Fibroblast of lung (primary cell): ENCODE measurements at regions not wholly inside any gene's neighbourhood (a gene's known extent, or its start where the extent isn't known, plus 50 kb on each side); places are given as distances from the start of the nearest gene placed in this dataset.

Source experiments
- DNase-seq, 2 donors: peaks; one replicate each; pipeline versions ENCODE4 v3.0.0 to v3.0.0-alpha.2; 2010; ENCODE audit warnings: low read depth in 2 of 2
- H2AFZ ChIP-seq: 2 replicates; pipeline ENCODE4 v1.5.1; 2012; ENCODE audit warnings: low read length, control low read depth, inconsistent platforms
- H3K27ac ChIP-seq: 2 replicates; pipeline ENCODE4 v1.5.1; 2011; ENCODE audit warnings: low read length, control low read depth; ENCODE audit not compliant: insufficient read depth
- H3K27me3 ChIP-seq: 2 replicates; pipeline ENCODE4 v1.5.1; 2011; ENCODE audit warnings: mild to moderate bottlenecking, low read length; ENCODE audit not compliant: control insufficient read depth, insufficient read depth
- H3K36me3 ChIP-seq: 2 replicates; pipeline ENCODE4 v1.5.1; 2011; ENCODE audit warnings: low read length; ENCODE audit not compliant: control insufficient read depth, insufficient read depth
- H3K4me1 ChIP-seq: 2 replicates; pipeline ENCODE4 v1.5.1; 2011; ENCODE audit warnings: low read length; ENCODE audit not compliant: control insufficient read depth, insufficient read depth; ENCODE audit errors: extremely low read depth
- H3K4me2 ChIP-seq: 2 replicates; pipeline ENCODE4 v1.5.1; 2011; ENCODE audit warnings: low read length, control low read depth; ENCODE audit not compliant: insufficient read depth; ENCODE audit errors: extremely low read depth
- H3K4me3 ChIP-seq, 4 experiments: fragments of 200-600 bp in 1 of 4; sonication (generic) in 1 of 4; replicated peaks in 1 of 4; 2 replicates each; pipeline ENCODE4 v1.5.1; 2011 to 2016; ENCODE audit warnings: low read length in 4 of 4, low read depth in 3 of 4, mild to moderate bottlenecking in 3 of 4, control low read depth in 2 of 4, inconsistent platforms in 1 of 4, mixed read lengths in 1 of 4; ENCODE audit not compliant: insufficient read depth in 1 of 4; ENCODE audit errors: control extremely low read depth in 1 of 4
- H3K79me2 ChIP-seq: 2 replicates; pipeline ENCODE4 v1.5.1; 2012; ENCODE audit warnings: mild to moderate bottlenecking, low read length, inconsistent platforms; ENCODE audit not compliant: control insufficient read depth, insufficient read depth
- H3K9ac ChIP-seq: 2 replicates; pipeline ENCODE4 v1.5.1; 2011; ENCODE audit warnings: mild to moderate bottlenecking, low read length, control low read depth; ENCODE audit not compliant: insufficient read depth
- H3K9me3 ChIP-seq: 2 replicates; pipeline ENCODE4 v1.5.1; 2012; ENCODE audit warnings: low read depth, low read length; ENCODE audit not compliant: control insufficient read depth, insufficient read depth
- H4K20me1 ChIP-seq: 2 replicates; pipeline ENCODE4 v1.5.1; 2011; ENCODE audit warnings: low read length; ENCODE audit not compliant: control insufficient read depth, insufficient read depth; ENCODE audit errors: extremely low read depth
- CTCF ChIP-seq, 2 donors: IDR thresholded peaks in 1 of 2; conservative IDR thresholded peaks in 1 of 2; 1 replicate in 1 of 2; 2 replicates in 1 of 2; pipeline ENCODE4 v1.5.1; 2011 to 2012; ENCODE audit warnings: low read length in 2 of 2, control low read depth in 1 of 2, inconsistent platforms in 1 of 2, low read depth in 1 of 2, mild to moderate bottlenecking in 1 of 2
- EZH2 ChIP-seq: IDR thresholded peaks from 2 replicates; pipeline ENCODE4 v1.5.1; 2012; ENCODE audit warnings: low read length, control low read depth, mild to moderate bottlenecking; ENCODE audit errors: missing control alignments

GRCh38 chr21:16028941-16029464 is 299.2 kb downstream of the USP25 start:
- Histone ChIP-seq H3K4me2 (no peak overlapping the region), H2AFZ (no peak overlapping the region), H3K9me3 (no peaks in the 10 kb centered on the region), H3K4me1 (no peaks in the 10 kb centered on the region), H3K27me3 (no peaks in the 10 kb centered on the region), H4K20me1 (no peaks in the 10 kb centered on the region), H3K9ac (no peak overlapping the region), H3K79me2 (no peaks in the 10 kb centered on the region), H3K4me3 (no peak overlapping the region), H3K36me3 (no peaks in the 10 kb centered on the region), H3K27ac (no peak overlapping the region)
- no peak for DNase-seq
- no peak for TF ChIP-seq EZH2
- TF ChIP-seq CTCF (conservative IDR thresholded peaks at IDR 0.05 in 1 of 2, IDR thresholded peaks at IDR 0.05 in 1 of 2; ENCODE audit: low read depth in 1 of 2, low read length in 2 of 2) = no peak

GRCh38 chr21:16033193-16033592 is 303.4 kb downstream of the USP25 start:
- H3K27ac ChIP-seq = no peak overlapping the region
- no peaks in the 10 kb centered on the region for H3K9me3 ChIP-seq
- H3K9ac ChIP-seq = no peak overlapping the region
- H2AFZ ChIP-seq = no peak overlapping the region
- TF ChIP-seq EZH2 = no peak
- TF ChIP-seq CTCF (conservative IDR thresholded peaks at IDR 0.05 in 1 of 2, IDR thresholded peaks at IDR 0.05 in 1 of 2; ENCODE audit: low read depth in 1 of 2, low read length in 2 of 2) = no peak
- H3K27me3 ChIP-seq = no peaks in the 10 kb centered on the region
- no peaks in the 10 kb centered on the region for H3K4me1 ChIP-seq
- H3K36me3 ChIP-seq = no peaks in the 10 kb centered on the region
- no peak overlapping the region for H3K4me3 ChIP-seq
- H4K20me1 ChIP-seq = no peaks in the 10 kb centered on the region
- H3K79me2 ChIP-seq = no peaks in the 10 kb centered on the region
- no peak overlapping the region for H3K4me2 ChIP-seq
- DNase-seq = no peak

GRCh38 chr21:16034446-16035190 is 304.8 kb downstream of the USP25 start:
- Histone ChIP-seq H2AFZ (no peak overlapping the region), H3K36me3 (no peaks in the 10 kb centered on the region), H3K4me1 (no peaks in the 10 kb centered on the region), H4K20me1 (no peaks in the 10 kb centered on the region), H3K9me3 (no peaks in the 10 kb centered on the region), H3K27me3 (no peaks in the 10 kb centered on the region), H3K9ac (no peak overlapping the region), H3K79me2 (no peaks in the 10 kb centered on the region), H3K4me2 (no peak overlapping the region), H3K4me3 (no peak overlapping the region), H3K27ac (no peak overlapping the region)
- TF ChIP-seq EZH2 = no peak
- TF ChIP-seq CTCF (conservative IDR thresholded peaks at IDR 0.05 in 1 of 2, IDR thresholded peaks at IDR 0.05 in 1 of 2; ENCODE audit: low read depth in 1 of 2, low read length in 2 of 2) = no peak
- DNase-seq = no peak
